ENCODE measurements at regions not wholly inside any gene's neighbourhood (a gene's known extent, or its start where the extent isn't known, plus 50 kb on each side); places are given as distances from the start of the nearest gene placed in this dataset.

DNA sequence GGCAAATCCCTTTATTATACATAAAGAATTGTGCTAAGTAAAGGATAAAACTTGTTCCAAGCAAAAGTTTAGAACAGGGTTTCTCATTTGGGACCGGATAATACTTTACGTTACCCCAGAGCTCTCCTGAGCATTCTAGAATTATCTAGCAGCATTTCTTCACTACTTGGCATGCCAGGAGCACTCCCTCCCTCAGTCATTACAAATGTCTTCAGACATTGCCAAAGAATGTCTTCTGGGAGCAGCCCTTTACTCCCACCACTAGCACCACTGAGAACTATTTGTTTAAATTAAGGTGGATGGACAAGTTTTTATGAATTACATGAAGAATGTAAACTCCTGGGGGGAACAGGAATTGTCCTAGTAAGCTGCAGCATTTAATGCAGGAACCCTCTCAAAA lies 516.4 kb downstream of the GBE1 start:
- Mint-ChIP-seq H3K9me3 (no peaks in the 10 kb centered on the region), H3K4me3 (no peak overlapping the region), H3K4me1 (ENCODE audit: unreplicated experiment) (no peaks in the 10 kb centered on the region), H3K36me3 (no peaks in the 10 kb centered on the region), H3K27me3 (no peaks in the 10 kb centered on the region), H3K27ac (no peak overlapping the region)
- DNase-seq (ENCODE audit: extremely low spot score, unreplicated experiment): no peak
- TF ChIP-seq CTCF (conservative IDR thresholded peaks at IDR 0.05): no peak

DNA sequence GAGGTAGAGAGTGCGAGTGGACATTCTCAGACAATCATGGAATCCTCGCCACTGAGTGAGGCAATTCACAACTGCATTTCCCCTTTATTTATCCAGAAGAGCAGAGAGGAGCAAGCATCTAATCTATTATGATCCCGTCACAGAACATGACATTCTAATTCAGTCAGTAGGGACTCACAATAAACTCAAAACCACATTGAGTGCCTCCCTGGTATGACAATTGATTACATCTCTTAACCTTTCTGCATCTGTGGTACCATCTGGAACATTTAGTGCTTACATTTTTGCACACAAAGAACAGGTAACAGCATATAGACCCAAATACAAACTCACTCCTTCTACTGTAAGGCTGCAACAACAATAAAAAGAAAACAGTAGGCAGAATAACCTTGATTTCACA lies 517.2 kb downstream of the GBE1 start:
- no peak for DNase-seq (ENCODE audit: extremely low spot score, unreplicated experiment)
- TF ChIP-seq CTCF (conservative IDR thresholded peaks at IDR 0.05): no peak
- H3K27ac Mint-ChIP-seq: no peak overlapping the region
- no peak overlapping the region for H3K4me3 Mint-ChIP-seq
- no peaks in the 10 kb centered on the region for H3K9me3 Mint-ChIP-seq
- no peaks in the 10 kb centered on the region for H3K4me1 Mint-ChIP-seq (ENCODE audit: unreplicated experiment)
- no peaks in the 10 kb centered on the region for H3K27me3 Mint-ChIP-seq
- no peaks in the 10 kb centered on the region for H3K36me3 Mint-ChIP-seq

DNA sequence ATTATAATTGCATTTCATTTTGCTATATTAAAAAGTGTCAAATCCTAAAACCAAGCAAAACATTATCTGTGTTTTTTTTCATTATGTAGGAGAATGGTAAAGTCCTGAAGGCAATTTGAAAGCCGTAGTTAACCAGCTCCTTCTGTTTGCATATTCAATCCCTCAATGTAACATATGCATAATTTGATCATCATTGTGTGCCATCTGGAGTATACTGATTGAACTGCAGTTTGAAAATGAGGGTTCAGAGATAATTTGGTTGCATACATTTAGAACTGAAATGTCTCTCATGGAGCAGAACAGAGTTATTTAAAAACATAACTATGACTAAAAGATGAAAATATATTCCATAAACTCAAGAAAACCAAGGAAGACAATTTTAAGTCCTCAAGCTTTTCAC lies 518.6 kb downstream of the GBE1 start:
- H3K36me3 Mint-ChIP-seq: no peaks in the 10 kb centered on the region
- no peaks in the 10 kb centered on the region for H3K9me3 Mint-ChIP-seq

DNA sequence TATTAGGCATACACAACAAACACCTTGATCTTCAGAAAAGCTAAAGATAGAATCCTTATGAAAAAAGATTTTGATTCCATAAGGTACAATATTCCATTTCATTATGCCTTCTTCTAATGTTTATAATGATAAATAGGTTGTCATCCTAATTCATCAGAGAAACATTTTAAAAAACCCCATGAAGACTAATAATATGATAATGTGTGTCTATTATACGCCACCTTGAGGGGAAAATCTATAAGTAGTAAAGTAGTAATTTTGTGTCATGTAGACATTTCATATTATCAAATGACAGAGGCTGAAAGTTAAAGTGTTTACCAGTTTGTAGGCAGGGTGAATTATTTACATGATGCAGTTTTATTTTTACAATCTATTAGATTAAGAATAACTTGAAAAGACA lies 524.3 kb downstream of the GBE1 start:
- no peak overlapping the region for H3K4me3 Mint-ChIP-seq
- H3K4me1 Mint-ChIP-seq (ENCODE audit: unreplicated experiment): no peaks in the 10 kb centered on the region
- no peaks in the 10 kb centered on the region for H3K27me3 Mint-ChIP-seq
- no peaks in the 10 kb centered on the region for H3K36me3 Mint-ChIP-seq
- no peaks in the 10 kb centered on the region for H3K9me3 Mint-ChIP-seq
- no peak for DNase-seq (ENCODE audit: extremely low spot score, unreplicated experiment)
- H3K27ac Mint-ChIP-seq: no peak overlapping the region
- no peak for TF ChIP-seq CTCF (conservative IDR thresholded peaks at IDR 0.05)

More for the DNA sequence above, 518.6 kb downstream of the GBE1 start:
- Mint-ChIP-seq H3K4me3 (no peak overlapping the region), H3K27ac (no peak overlapping the region), H3K4me1 (ENCODE audit: unreplicated experiment) (no peaks in the 10 kb centered on the region), H3K27me3 (no peaks in the 10 kb centered on the region)
- no peak for DNase-seq (ENCODE audit: extremely low spot score, unreplicated experiment)
- TF ChIP-seq CTCF (conservative IDR thresholded peaks at IDR 0.05): peak; percentile 68

- TF ChIP-seq CTCF (conservative IDR thresholded peaks at IDR 0.05): peak; percentile 64
- no peaks in the 10 kb centered on the region for H3K27me3 Mint-ChIP-seq
- H3K9me3 Mint-ChIP-seq: no peaks in the 10 kb centered on the region
- peaks cover 6% of the 10 kb centered on the region for H3K4me1 Mint-ChIP-seq (ENCODE audit: unreplicated experiment)
- no peak overlapping the region for H3K4me3 Mint-ChIP-seq
- no peak overlapping the region for H3K27ac Mint-ChIP-seq
- H3K36me3 Mint-ChIP-seq: no peaks in the 10 kb centered on the region
- DNase-seq (ENCODE audit: extremely low spot score, unreplicated experiment): no peak
These were observed 543.4 kb downstream of the GBE1 start for GRCh38 chr3:81218023-81218422.

DNA sequence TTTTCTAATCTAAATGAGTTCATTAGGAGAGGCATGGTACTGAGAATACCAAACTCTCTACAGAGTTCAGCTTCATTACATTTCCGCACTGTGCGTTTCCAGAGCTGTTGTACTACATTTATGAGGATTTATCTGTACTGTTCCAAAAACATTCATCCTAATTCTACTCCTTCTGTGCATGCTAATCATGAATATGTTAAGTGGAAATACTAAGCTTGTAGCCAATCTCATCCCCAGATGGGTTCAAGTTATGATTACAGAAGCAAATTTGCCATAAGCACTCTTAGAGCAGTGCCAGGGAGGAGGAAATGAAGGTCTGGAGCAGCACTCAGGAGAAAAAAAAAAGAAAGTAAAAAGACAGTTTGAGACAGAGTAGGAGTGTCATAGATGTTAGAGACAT lies 544.3 kb downstream of the GBE1 start:
- no peaks in the 10 kb centered on the region for H3K27me3 Mint-ChIP-seq
- no peaks in the 10 kb centered on the region for H3K9me3 Mint-ChIP-seq
- no peak overlapping the region for H3K4me3 Mint-ChIP-seq
- no peak for TF ChIP-seq CTCF (conservative IDR thresholded peaks at IDR 0.05)
- no peak for DNase-seq (ENCODE audit: extremely low spot score, unreplicated experiment)
- H3K4me1 Mint-ChIP-seq (ENCODE audit: unreplicated experiment): peaks cover 6% of the 10 kb centered on the region
- H3K36me3 Mint-ChIP-seq: no peaks in the 10 kb centered on the region
- no peak overlapping the region for H3K27ac Mint-ChIP-seq
